PC-3 (cell line): ENCODE measurements at regions not wholly inside any gene's neighbourhood (a gene's known extent, or its start where the extent isn't known, plus 50 kb on each side); places are given as distances from the start of the nearest gene placed in this dataset.

ENCODE experiments used
- CTCF ChIP-seq: fragments of 300-600 bp; sonication (generic); conservative IDR thresholded peaks from 2 replicates; pipeline ENCODE4 v1.5.1; 2017; ENCODE audit warnings: antibody characterized with exemption, low read depth, mild to moderate bottlenecking, low read length
- EZH2 ChIP-seq: fragments of 300-600 bp; sonication (generic); IDR thresholded peaks from one replicate; pipeline ENCODE4 v1.6.1; 2017; ENCODE audit warnings: antibody characterized with exemption, mild to moderate bottlenecking, low read length; ENCODE audit not compliant: unreplicated experiment

DNA sequence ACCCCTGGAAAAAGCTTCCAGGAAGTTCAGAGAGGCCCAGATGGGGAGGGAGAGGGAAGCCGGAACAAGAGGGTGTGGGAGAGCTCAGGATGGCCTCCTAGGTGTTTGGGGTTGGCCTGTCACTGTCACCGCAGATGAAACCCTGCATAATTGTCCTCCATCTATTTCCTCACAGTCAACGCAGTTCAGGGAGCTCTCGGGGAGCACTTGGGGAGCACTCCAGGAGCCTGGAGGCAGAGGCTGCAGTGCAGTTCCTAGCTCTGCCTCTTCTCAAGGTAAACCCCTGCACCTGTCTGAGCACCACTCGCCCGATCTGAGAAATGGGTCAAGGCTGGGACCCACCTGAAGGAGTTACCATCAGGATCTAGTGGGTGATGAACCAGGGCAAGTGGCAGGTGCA is 194.6 kb upstream of the LHX5 start:
- no peak for TF ChIP-seq EZH2
- no peak for TF ChIP-seq CTCF
